Left lung (tissue), 4 donors: ENCODE measurements at regions not wholly inside any gene's neighbourhood (a gene's known extent, or its start where the extent isn't known, plus 50 kb on each side); places are given as distances from the start of the nearest gene placed in this dataset.

Experiments
- ATAC-seq: fragments of 200-7000 bp; cut with Tn5 transposase; one replicate; pipeline ENCODE4 v1.9.1; 2020; ENCODE audit warnings: moderate library complexity
- DNase-seq, 4 donors: peaks; one replicate each; pipeline ENCODE4 v3.0.0-alpha.2; 2013 to 2020
- H3K27ac ChIP-seq, 2 donors: fragments of 200-600 bp; sonication (generic) in 1 of 2; one replicate each; pipeline versions ENCODE4 v1.5.0 to v1.8.0; 2020 to 2021
- H3K27me3 ChIP-seq, 2 donors: fragments of 200-600 bp; sonication (generic) in 1 of 2; one replicate each; pipeline versions ENCODE4 v1.5.0 to v1.8.0; 2020 to 2021
- H3K36me3 ChIP-seq, 2 donors: fragments of 200-600 bp; sonication (generic) in 1 of 2; one replicate each; pipeline versions ENCODE4 v1.5.0 to v1.8.0; 2020 to 2021
- H3K4me1 ChIP-seq, 2 donors: fragments of 200-600 bp; one replicate each; pipeline ENCODE4 v1.8.0; 2021
- H3K4me3 ChIP-seq, 2 donors: fragments of 200-600 bp; sonication (generic) in 1 of 2; one replicate each; pipeline versions ENCODE4 v1.5.0 to v1.8.0; 2020 to 2021; ENCODE audit warnings: mild to moderate bottlenecking in 1 of 2
- H3K9me3 ChIP-seq, 2 donors: fragments of 200-600 bp; sonication (generic) in 1 of 2; one replicate each; pipeline versions ENCODE4 v1.5.0 to v1.8.0; 2020 to 2021
- CTCF ChIP-seq, 2 donors: fragments of 200-600 bp; sonication (generic) in 1 of 2; IDR thresholded peaks; one replicate each; pipeline versions ENCODE4 v1.5.0 to v1.8.0; 2021; ENCODE audit warnings: antibody characterized with exemption in 2 of 2
- intact Hi-C, 2 donors: fragments of 100-400 bp; cut with DNase I; formaldehyde crosslinking; loops; one replicate each; pipeline versions ENCODE4 v1.11.2 to v1.14.2; 2022
- donor health status: DM: no; HTN: yes; CAD: no.
- donor health status: DM: no; HTN: no; CAD: no.

GRCh38 chr9:4933177-4933576 lies 51.9 kb upstream of the JAK2 start:
- DNase-seq = peak in 1 of 4 donors; percentile 39
- Histone ChIP-seq H3K4me1 (peaks cover 6 to 33% of the 10 kb centered on the region in 2 donors), H3K9me3 (no peaks in the 10 kb centered on the region), H3K27me3 (no peaks in the 10 kb centered on the region), H3K4me3 (no peak overlapping the region), H3K36me3 (no peaks in the 10 kb centered on the region), H3K27ac (no peak overlapping the region)
- intact Hi-C loops = no loop called here
- TF ChIP-seq CTCF (IDR thresholded peaks at IDR 0.05) = no peak
- ATAC-seq = peak; percentile 56

- no peak for ATAC-seq
- intact Hi-C loops = no loop called here
- Histone ChIP-seq H3K36me3 (no peaks in the 10 kb centered on the region), H3K27me3 (no peaks in the 10 kb centered on the region), H3K4me3 (no peak overlapping the region), H3K4me1 (peaks cover 12 to 39% of the 10 kb centered on the region in 2 donors), H3K27ac (no peak overlapping the region), H3K9me3 (no peaks in the 10 kb centered on the region)
- DNase-seq = no peak
- no peak for TF ChIP-seq CTCF (IDR thresholded peaks at IDR 0.05)
Measured at GRCh38 chr9:4933861-4934260, 51.2 kb upstream of the JAK2 start.

- peaks cover 14 to 51% of the 10 kb centered on the region in 2 donors for H3K4me1 ChIP-seq
- H3K27ac ChIP-seq = peak overlapping the region in 1 of 2 donors; percentile 83
- no peaks in the 10 kb centered on the region for H3K9me3 ChIP-seq
- no peak for DNase-seq
- H3K4me3 ChIP-seq = no peak overlapping the region
- no peak for TF ChIP-seq CTCF (IDR thresholded peaks at IDR 0.05)
- no peaks in the 10 kb centered on the region for H3K36me3 ChIP-seq
- intact Hi-C loops = no loop called here
- peak; percentile 22 for ATAC-seq
- H3K27me3 ChIP-seq = no peaks in the 10 kb centered on the region
Measured at GRCh38 chr9:4935001-4935672, 49.9 kb upstream of the JAK2 start.
